WTC11 (cell line): ENCODE measurements at regions not wholly inside any gene's neighbourhood (a gene's known extent, or its start where the extent isn't known, plus 50 kb on each side); places are given as distances from the start of the nearest gene placed in this dataset.

Source experiments
- AFF4 ChIP-seq: sonication (generic); formaldehyde crosslinking; IDR thresholded peaks from 2 replicates; pipeline ENCODE4 v1.8.1; 2023; ENCODE audit warnings: mild to moderate bottlenecking, missing genetic modification reagents, borderline replicate concordance
- CTCF ChIP-seq: fragments of 200-600 bp; IDR thresholded peaks from 2 replicates; pipeline ENCODE4 v1.8.0; 2022; ENCODE audit warnings: antibody characterized with exemption
- ETV6 ChIP-seq: sonication (generic); formaldehyde crosslinking; IDR thresholded peaks from 2 replicates; pipeline ENCODE4 v1.8.1; 2022; ENCODE audit warnings: mild to moderate bottlenecking, missing genetic modification reagents
- GABPB1 ChIP-seq: sonication (generic); formaldehyde crosslinking; IDR thresholded peaks from 2 replicates; pipeline ENCODE4 v1.8.1; 2023; ENCODE audit warnings: mild to moderate bottlenecking, missing genetic modification reagents
- MAX ChIP-seq: sonication (generic); formaldehyde crosslinking; IDR thresholded peaks from 2 replicates; pipeline ENCODE4 v1.8.0; 2022; ENCODE audit warnings: mild to moderate bottlenecking, missing genetic modification reagents
- NR3C1 ChIP-seq: sonication (generic); formaldehyde crosslinking; conservative IDR thresholded peaks from 2 replicates; pipeline ENCODE4 v1.8.1; 2023; ENCODE audit warnings: low read depth, mild to moderate bottlenecking, missing genetic modification reagents
- PRDM15 ChIP-seq: sonication (generic); formaldehyde crosslinking; IDR thresholded peaks from 2 replicates; pipeline ENCODE4 v1.8.0; 2022; ENCODE audit warnings: missing genetic modification reagents
- TEAD4 ChIP-seq: sonication (generic); formaldehyde crosslinking; IDR thresholded peaks from 2 replicates; pipeline ENCODE4 v1.8.0; 2022; ENCODE audit warnings: mild to moderate bottlenecking, missing genetic modification reagents
- ZBTB21 ChIP-seq: sonication (generic); formaldehyde crosslinking; IDR thresholded peaks from 2 replicates; pipeline ENCODE4 v1.8.1; 2023; ENCODE audit warnings: mild to moderate bottlenecking, missing genetic modification reagents, borderline replicate concordance

GRCh38 chr20:7146552-7147219 lies 379.2 kb downstream of the BMP2 start:
- TF ChIP-seq ETV6 (CRISPR knock-in tag) (no peak), CTCF (no peak), MAX (CRISPR knock-in tag) (no peak), ZBTB21 (CRISPR knock-in tag) (no peak), GABPB1 (no peak), AFF4 (no peak), TEAD4 (no peak), PRDM15 (CRISPR knock-in tag) (no peak), NR3C1 (CRISPR knock-in tag) (no peak)
